ENCODE measurements at regions not wholly inside any gene's neighbourhood (a gene's known extent, or its start where the extent isn't known, plus 50 kb on each side); places are given as distances from the start of the nearest gene placed in this dataset.
"Not testable (repeated sequence)": the region's sequence is repeated elsewhere in the genome, so short reads cannot be mapped to it uniquely, and the experiment has no call there.

- DNase-seq = no peak
Observed at GRCh38 chr7:68978710-68979109, 619.6 kb upstream of the AUTS2 start.

- no peak for DNase-seq
Observed at GRCh38 chr7:68980011-68980410, 618.3 kb upstream of the AUTS2 start.

GRCh38 chr7:68980432-68980831 is 617.8 kb upstream of the AUTS2 start:
- not testable (repeated sequence) for DNase-seq

- no peak for DNase-seq
Observed at GRCh38 chr7:68984306-68984705, 614.0 kb upstream of the AUTS2 start.

- no peak for DNase-seq
Observed at GRCh38 chr7:68994841-68995240, 603.4 kb upstream of the AUTS2 start.

DNA sequence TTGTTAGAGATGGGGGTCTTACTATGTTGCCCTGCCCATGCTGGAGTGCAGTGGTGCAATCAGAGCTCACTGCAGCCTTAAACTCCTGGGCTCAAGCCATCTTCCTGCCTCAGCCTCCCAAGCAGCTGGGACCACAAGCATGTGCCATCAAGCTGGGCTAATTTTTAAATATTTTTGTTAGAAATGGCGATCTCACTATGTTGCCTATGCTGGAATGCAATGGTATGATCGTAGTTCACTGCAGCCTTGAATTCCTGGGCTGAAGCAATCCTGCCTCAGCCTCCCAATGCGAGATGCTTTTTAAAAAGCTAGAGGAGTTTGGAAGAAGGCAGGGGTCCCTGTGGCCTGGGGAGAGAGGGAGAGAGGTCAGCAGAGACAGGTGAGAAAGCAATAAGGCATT is 600.1 kb upstream of the AUTS2 start:
- no peak for DNase-seq

DNA sequence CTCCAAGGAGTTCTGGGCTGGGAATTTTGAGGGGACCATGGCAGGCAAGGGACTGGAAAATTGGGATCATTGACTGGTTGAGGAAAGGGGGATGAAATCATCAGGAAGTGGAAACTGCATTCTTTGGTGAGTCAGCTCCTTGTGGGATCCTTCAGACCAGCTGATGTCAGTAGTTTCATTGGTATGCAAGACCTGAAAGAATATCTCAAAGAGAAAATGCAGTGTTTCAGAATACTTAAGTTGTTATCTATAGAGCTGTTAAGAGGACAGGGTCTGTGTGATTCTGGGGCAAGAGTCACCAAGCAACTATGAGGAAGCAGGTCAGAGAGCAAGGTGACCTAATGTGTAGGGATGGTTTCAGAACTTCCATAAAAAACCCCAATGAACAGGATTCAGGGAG is 595.9 kb upstream of the AUTS2 start:
- DNase-seq = no peak

GRCh38 chr7:69012149-69012548 is 586.1 kb upstream of the AUTS2 start:
- DNase-seq = no peak

DNA sequence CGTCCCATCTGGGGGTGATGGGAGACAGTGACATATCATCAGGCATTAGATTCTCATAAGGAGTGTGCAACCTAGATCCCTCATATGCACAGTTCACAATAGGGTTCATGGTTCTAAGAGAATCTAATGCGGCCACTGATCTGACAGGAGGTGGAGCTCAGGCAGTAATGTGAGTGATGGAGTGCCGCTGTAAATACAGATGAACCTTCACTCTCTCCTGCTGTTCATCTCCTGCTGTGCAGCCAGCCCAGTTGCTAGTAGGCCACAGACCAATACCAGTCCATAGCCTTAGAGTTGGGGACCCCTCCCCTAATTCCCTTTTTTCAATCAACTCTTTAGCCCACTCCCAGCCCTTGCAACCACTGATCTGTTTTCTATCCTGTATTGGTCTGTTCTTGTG is 581.1 kb upstream of the AUTS2 start:
- DNase-seq = no peak

- peak; percentile 10 for DNase-seq
Observed at GRCh38 chr7:69018200-69018599, 580.1 kb upstream of the AUTS2 start.

DNA sequence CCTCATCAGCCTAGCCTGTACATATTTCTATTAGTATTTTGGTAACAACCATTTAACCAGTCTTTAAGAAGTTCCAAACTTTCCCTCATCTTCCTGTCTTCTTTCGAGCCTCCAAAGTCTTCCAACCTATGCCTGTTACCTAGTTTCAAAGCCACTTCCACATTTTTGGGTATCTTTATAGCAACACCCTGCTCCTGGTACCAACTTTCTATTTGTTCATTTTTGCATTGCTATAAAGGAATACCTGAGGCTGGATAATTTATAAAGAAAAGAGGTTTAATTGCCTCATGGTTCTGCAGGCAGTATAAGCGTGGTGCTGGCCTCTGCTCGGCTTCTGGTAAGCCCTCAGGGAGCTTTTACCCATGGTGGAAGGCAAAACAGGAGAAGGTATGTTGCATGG is 578.8 kb upstream of the AUTS2 start:
- DNase-seq = no peak

DNA sequence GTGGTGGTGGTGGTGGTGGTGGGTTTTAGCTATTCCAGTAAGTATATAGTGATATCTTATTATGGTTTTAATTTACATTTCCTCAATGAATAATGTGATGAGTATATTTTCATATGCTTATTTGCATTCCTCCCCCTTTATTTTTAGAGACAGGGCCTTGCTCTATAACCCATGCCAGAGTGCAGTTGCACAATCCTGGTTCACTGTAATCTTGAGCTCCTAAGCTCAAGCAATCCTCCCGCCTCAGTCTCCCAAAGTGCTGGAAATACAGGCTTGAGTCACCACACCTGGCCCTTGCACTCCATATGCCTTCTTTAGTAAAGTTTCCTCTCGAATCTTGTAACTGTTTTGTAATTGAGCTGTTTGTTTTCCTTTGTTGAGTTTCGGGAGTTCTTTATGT is 577.7 kb upstream of the AUTS2 start:
- DNase-seq = no peak

- no peak for DNase-seq
Observed at GRCh38 chr7:69025249-69025648, 573.0 kb upstream of the AUTS2 start.

- DNase-seq = no peak
Observed at GRCh38 chr7:69032848-69033247, 565.4 kb upstream of the AUTS2 start.

DNA sequence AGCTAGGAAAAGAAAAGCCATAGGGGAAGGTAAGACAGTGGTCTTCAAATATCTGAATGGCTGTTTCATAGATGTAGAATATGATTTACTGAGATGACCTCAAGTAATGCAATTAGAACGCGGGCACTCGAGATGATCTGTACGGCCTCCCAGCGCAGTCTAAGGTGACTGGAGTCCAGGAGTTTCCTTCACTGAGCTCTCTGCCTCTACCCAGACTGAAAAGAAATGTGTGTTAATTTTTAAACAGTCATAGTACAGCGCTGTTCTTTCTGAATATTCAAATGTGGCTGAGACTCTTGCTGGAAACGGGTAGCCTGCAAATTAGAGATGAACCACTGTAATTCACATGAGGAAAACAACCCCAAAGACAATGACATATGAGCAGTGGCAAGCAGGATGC is 562.4 kb upstream of the AUTS2 start:
- no peak for DNase-seq

DNA sequence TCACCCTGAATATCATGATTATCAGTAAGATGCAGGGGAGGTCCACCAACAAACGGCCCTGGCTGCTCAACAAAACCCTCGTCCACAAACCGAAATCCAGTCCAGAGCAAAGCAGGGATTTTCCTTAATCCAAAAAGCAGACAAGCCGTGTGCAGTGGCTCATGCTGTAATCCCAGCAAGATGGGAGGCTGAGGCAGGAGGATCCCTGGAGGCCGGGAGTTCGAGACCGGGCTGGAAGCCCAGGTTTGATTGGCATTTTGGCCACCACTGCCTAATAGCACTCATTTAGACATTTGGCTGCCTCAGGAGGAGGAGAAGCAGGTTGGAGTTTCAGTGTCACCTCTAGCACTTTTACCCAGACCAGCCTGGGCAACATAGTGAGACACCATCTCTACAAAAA is 562.0 kb upstream of the AUTS2 start:
- no peak for DNase-seq

- DNase-seq = no peak
Observed at GRCh38 chr7:69038915-69039314, 559.4 kb upstream of the AUTS2 start.

GRCh38 chr7:69042138-69042537 is 556.1 kb upstream of the AUTS2 start:
- DNase-seq = no peak

- no peak for DNase-seq
Observed at GRCh38 chr7:69047151-69047754, 551.0 kb upstream of the AUTS2 start.

- no peak for DNase-seq
Observed at GRCh38 chr7:69049326-69049725, 548.9 kb upstream of the AUTS2 start.

DNA sequence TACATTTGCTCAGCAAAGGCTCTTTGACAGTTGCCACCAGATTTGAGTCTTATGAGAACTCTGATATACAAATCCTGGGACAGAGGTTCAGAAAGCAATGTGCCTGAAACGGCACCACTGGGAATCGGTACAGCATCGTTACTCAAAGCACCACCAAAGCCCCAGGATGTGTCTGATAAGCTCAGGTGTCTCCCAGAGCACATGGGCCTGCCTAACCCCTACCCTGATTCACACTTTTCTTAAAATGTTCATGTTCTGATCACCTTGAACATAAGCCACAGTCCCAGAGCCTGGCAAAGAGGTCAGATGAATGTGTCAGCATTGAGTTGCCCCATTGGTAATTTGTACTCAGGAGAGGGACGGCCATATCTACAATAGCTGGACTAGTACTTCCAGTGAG is 545.8 kb upstream of the AUTS2 start:
- no peak for DNase-seq

GRCh38 chr7:69060516-69060915 is 537.8 kb upstream of the AUTS2 start:
- no peak for DNase-seq

DNA sequence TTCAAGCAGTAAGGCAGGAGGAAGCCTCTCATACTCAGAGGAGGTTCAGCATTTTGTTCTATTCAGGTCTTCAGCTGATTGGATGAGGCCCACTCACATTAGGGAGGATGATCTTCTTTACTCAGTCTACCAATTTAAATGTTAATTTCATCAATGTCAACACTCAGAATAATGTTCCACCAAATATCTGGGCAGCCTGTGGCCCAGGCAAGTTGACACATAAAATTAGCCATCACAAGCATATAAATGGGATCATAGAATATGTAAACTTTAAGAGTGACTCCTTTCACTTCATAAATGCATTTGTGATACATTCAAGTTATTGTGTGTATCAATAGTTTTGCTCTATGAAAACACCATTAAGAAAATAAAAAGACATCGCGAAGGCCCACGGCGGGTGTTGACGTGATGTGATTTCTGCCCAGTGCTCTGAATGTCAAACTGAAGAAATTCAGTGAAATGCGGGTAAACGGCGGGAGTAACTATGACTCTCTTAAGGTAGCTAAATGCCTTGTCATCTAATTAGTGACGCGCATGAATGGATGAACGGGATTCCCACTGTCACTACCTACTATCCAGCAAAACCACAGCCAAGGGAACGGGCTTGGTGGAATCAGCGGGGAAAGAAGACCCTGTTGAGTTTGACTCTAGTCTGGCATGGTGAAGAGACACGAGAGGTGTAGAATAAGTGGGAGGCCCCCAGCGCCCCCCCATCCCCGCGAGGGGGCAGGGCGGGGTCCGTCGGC is 536.1 kb upstream of the AUTS2 start:
- DNase-seq = no peak

GRCh38 chr7:69067397-69067796 is 530.9 kb upstream of the AUTS2 start:
- DNase-seq = peak; percentile 45

DNA sequence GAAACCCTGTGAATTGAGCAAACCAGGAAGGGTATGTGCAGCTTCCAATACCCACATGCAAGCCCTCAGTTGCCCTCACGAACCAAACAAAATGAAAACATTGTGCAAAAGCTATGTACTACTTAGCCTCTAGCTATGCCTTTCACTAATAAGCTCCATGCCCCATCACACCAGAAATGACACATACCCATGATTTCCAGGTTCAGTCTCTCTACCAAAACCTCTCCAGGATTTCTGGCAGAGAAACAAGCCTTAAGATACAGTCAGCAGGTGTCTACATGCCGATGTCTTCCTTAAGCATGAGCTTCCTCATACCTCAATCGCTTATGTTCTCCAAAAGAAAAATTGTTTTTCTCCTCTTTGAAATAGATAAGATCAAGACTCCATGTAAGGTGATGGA is 527.8 kb upstream of the AUTS2 start:
- no peak for DNase-seq
